ENCODE measurements at regions not wholly inside any gene's neighbourhood (a gene's known extent, or its start where the extent isn't known, plus 50 kb on each side); places are given as distances from the start of the nearest gene placed in this dataset.

DNA sequence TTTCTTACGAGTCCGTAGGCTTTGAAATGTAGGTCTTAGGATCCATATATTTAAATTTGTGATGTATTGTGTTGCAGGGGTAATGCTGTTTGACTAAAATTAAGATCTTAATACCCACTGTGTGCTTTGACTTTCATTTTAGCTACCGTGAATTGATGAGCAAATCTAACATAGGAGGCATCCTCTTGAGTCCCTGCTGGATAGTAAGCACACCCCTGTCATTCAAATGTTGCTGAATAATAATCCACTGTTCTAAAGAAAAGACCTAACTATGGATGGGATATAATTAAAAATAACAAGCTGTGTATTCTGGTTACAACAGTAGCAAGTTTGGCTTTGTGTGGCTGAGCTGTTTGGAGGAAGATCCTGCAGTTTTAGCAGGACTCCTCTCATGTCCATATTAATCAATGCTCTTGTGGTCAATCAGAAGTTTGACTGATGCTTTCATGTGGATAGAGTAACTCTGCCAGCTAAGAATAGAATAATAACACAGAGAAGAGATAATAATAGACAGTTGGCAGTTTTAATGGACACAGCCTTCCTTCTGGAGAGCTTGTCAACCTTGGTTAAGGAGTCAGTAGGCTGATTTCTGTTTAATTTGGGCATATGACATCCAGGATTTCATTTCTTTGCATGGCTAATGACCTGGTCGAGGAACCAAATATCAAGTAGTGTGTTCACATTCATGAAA is 148.1 kb upstream of the MIS18BP1 start:
- H3K36me3 Mint-ChIP-seq: no peaks in the 10 kb centered on the region
- no peak for DNase-seq
- POLR2A ChIA-PET: no interaction called here

DNA sequence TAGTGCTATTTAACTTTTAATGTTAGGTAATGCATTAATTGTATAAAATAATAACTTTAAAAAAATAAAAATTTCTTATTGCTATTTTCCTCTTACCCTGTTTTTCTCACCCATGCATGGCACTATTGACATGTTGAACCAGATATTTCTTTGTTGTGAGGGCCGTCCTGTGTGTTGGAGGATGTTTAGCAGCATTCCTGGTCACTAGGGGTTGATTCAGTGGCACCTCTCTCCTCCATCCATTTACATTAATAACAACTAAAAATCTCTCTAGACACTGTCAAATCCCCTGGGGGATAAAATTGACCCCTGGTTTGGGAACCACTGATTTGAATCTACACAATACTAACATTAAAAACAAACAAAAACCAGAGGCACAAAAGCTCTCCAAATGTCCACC is 147.5 kb upstream of the MIS18BP1 start:
- H3K27ac Mint-ChIP-seq: no peak overlapping the region
- ATAC-seq (no peak), DNase-seq (no peak)
- POLR2A ChIA-PET: no interaction called here
- H3K27me3 Mint-ChIP-seq: no peaks in the 10 kb centered on the region
- peaks cover 1 to 13% (median 6%) of the 10 kb centered on the region in 9 donors for H3K9me3 Mint-ChIP-seq
- H3K4me3 Mint-ChIP-seq: no peak overlapping the region
- no peaks in the 10 kb centered on the region for H3K36me3 Mint-ChIP-seq
- no peaks in the 10 kb centered on the region for H3K4me1 Mint-ChIP-seq

More for the DNA sequence above, 148.1 kb upstream of the MIS18BP1 start:
- peaks cover 0 to 7% (median 4%) of the 10 kb centered on the region in 9 donors for H3K9me3 Mint-ChIP-seq
- H3K27me3 Mint-ChIP-seq: no peaks in the 10 kb centered on the region
- no peak for ATAC-seq
- H3K4me1 Mint-ChIP-seq: no peaks in the 10 kb centered on the region
- H3K4me3 Mint-ChIP-seq: no peak overlapping the region
- H3K27ac Mint-ChIP-seq: no peak overlapping the region

- ATAC-seq: no peak
- Mint-ChIP-seq H3K27ac (no peak overlapping the region), H3K4me1 (no peaks in the 10 kb centered on the region), H3K9me3 (peaks cover 0 to 4% (median 0%) of the 10 kb centered on the region in 9 donors), H3K4me3 (no peak overlapping the region), H3K27me3 (peaks cover 0 to 2% (median 0%) of the 10 kb centered on the region in 5 donors), H3K36me3 (no peaks in the 10 kb centered on the region)
- DNase-seq: no peak
- POLR2A ChIA-PET: no interaction called here
Observed at GRCh38 chr14:45381091-45381490, 128.1 kb upstream of the MIS18BP1 start.

DNA sequence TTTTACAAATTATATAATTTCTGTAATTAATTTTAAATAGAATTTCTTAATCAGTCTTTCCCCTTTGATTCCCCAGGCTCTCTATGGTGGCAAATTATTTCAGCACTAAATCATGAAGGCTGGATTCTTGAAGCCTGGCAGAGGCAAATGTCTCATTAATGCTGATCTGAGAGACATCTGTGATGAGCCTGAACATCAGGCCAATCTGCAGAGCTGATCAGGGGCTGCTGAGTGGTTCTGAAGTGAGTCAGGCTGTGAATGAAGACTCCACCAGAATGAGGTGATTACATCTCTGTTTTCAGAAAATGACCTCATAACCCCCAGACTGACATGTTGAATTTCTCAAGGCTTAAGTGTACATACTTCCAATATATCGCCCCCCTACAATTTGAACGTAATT is 124.2 kb upstream of the MIS18BP1 start:
- Mint-ChIP-seq H3K27ac (no peak overlapping the region), H3K27me3 (peaks cover 0 to 2% (median 0%) of the 10 kb centered on the region in 5 donors), H3K36me3 (no peaks in the 10 kb centered on the region), H3K4me3 (no peak overlapping the region), H3K4me1 (no peaks in the 10 kb centered on the region), H3K9me3 (no peaks in the 10 kb centered on the region)
- no peak for ATAC-seq
- POLR2A ChIA-PET: no interaction called here
- DNase-seq: no peak

GRCh38 chr14:45373877-45374276 is 120.9 kb upstream of the MIS18BP1 start:
- POLR2A ChIA-PET: no interaction called here
- no peaks in the 10 kb centered on the region for H3K9me3 Mint-ChIP-seq
- H3K4me1 Mint-ChIP-seq: no peaks in the 10 kb centered on the region
- no peak overlapping the region for H3K27ac Mint-ChIP-seq
- no peaks in the 10 kb centered on the region for H3K27me3 Mint-ChIP-seq
- DNase-seq: no peak
- H3K36me3 Mint-ChIP-seq: no peaks in the 10 kb centered on the region
- no peak overlapping the region for H3K4me3 Mint-ChIP-seq
- ATAC-seq: no peak

GRCh38 chr14:45364565-45365156 is 111.7 kb upstream of the MIS18BP1 start:
- Mint-ChIP-seq H3K27ac (no peak overlapping the region), H3K9me3 (no peaks in the 10 kb centered on the region), H3K27me3 (peaks cover 0 to 4% (median 0%) of the 10 kb centered on the region in 5 donors), H3K4me3 (no peak overlapping the region), H3K36me3 (no peaks in the 10 kb centered on the region), H3K4me1 (no peaks in the 10 kb centered on the region)
- ATAC-seq (no peak), DNase-seq (no peak)
- POLR2A ChIA-PET: no interaction called here

DNA sequence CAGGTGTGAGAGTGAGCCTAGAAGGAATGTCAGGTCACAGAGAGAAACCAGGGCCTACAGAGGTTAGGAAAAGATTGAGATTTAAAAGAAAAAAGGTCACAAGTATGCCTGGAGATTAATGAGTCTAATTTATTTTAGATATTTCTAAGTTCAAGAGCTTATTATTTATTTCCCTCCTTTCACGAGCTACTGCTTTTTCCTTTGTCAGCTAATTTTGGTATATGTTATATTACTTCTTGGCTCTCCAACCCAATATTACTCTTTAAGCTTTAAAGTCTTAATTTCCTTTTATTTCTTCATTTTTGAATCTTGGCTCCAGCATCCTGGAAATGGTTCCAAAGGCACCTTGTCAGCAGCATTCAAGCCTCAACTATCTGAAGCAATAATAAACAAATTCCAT is 109.5 kb upstream of the MIS18BP1 start:
- POLR2A ChIA-PET: no interaction called here
- ATAC-seq: no peak
- peaks cover 0 to 4% (median 0%) of the 10 kb centered on the region in 5 donors for H3K27me3 Mint-ChIP-seq
- H3K4me1 Mint-ChIP-seq: no peaks in the 10 kb centered on the region
- H3K27ac Mint-ChIP-seq: no peak overlapping the region
- DNase-seq: no peak
- H3K4me3 Mint-ChIP-seq: no peak overlapping the region
- no peaks in the 10 kb centered on the region for H3K9me3 Mint-ChIP-seq
- no peaks in the 10 kb centered on the region for H3K36me3 Mint-ChIP-seq

DNA sequence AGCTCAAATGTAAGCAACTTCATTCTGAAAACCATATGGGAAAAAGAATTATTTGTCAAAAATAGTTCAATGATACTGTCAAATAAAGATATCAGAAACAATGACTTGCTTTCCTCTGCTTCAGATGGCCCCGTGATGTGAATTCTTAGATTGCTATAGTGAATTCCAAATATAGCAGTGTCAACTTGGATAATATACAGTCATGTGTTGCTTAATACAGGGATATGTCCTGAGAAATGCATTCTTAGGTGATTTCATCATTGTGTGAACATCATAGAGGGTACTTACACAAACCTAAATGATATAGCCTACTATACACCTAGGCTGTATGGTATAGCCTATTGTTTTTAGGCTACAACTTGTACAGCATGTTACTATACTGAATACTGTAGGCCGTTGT is 108.7 kb upstream of the MIS18BP1 start:
- Mint-ChIP-seq H3K9me3 (peaks cover 0 to under 1% (median 0%) of the 10 kb centered on the region in 9 donors), H3K36me3 (no peaks in the 10 kb centered on the region), H3K4me1 (no peaks in the 10 kb centered on the region), H3K27ac (no peak overlapping the region), H3K4me3 (no peak overlapping the region), H3K27me3 (peaks cover 0 to 4% (median 0%) of the 10 kb centered on the region in 5 donors)
- POLR2A ChIA-PET: no interaction called here
- ATAC-seq (no peak), DNase-seq (no peak)

GRCh38 chr14:45359746-45360145 is 106.7 kb upstream of the MIS18BP1 start:
- POLR2A ChIA-PET: no interaction called here
- ATAC-seq: no peak
- H3K27me3 Mint-ChIP-seq: peaks cover 0 to 4% (median 0%) of the 10 kb centered on the region in 5 donors
- H3K9me3 Mint-ChIP-seq: peaks cover 0 to 10% (median 0%) of the 10 kb centered on the region in 9 donors
- no peaks in the 10 kb centered on the region for H3K4me1 Mint-ChIP-seq
- no peak overlapping the region for H3K27ac Mint-ChIP-seq
- H3K4me3 Mint-ChIP-seq: no peak overlapping the region
- DNase-seq: no peak
- no peaks in the 10 kb centered on the region for H3K36me3 Mint-ChIP-seq

- DNase-seq (no peak), ATAC-seq (no peak)
- Mint-ChIP-seq H3K27me3 (peaks cover 1 to 10% (median 4%) of the 10 kb centered on the region in 5 donors), H3K9me3 (peaks cover 8 to 34% (median 26%) of the 10 kb centered on the region in 9 donors), H3K27ac (no peak overlapping the region), H3K4me1 (no peaks in the 10 kb centered on the region), H3K4me3 (no peak overlapping the region), H3K36me3 (peaks cover 0 to 18% (median 3%) of the 10 kb centered on the region in 3 donors)
- POLR2A ChIA-PET: no interaction called here
Observed at GRCh38 chr14:45332360-45332988, 79.5 kb upstream of the MIS18BP1 start.

GRCh38 chr14:45308745-45309397 is 55.9 kb upstream of the MIS18BP1 start:
- Mint-ChIP-seq H3K36me3 (peaks cover 0 to 17% (median 3%) of the 10 kb centered on the region in 3 donors), H3K4me3 (no peak overlapping the region), H3K9me3 (peaks cover 8 to 21% (median 13%) of the 10 kb centered on the region in 9 donors), H3K27ac (no peak overlapping the region), H3K4me1 (peaks cover 0 to 3% (median under 1%) of the 10 kb centered on the region in 4 donors), H3K27me3 (peaks cover 0 to 19% (median 3%) of the 10 kb centered on the region in 5 donors)
- DNase-seq (no peak), ATAC-seq (no peak)
- POLR2A ChIA-PET: no interaction called here
